HEK293 (cell line): ENCODE measurements at regions not wholly inside any gene's neighbourhood (a gene's known extent, or its start where the extent isn't known, plus 50 kb on each side); places are given as distances from the start of the nearest gene placed in this dataset.

ENCODE experiments used
- BCL11A ChIP-seq: fragments of 450-650 bp; formaldehyde crosslinking; IDR thresholded peaks from 2 replicates; pipeline ENCODE4 v1.5.1; 2016; ENCODE audit warnings: low read depth, missing biosample characterization, missing genetic modification characterization
- EGR2 ChIP-seq: fragments of 450-650 bp; formaldehyde crosslinking; IDR thresholded peaks from 2 replicates; pipeline ENCODE4 v1.5.1; 2016; ENCODE audit warnings: low read depth, missing biosample characterization, missing genetic modification characterization
- GLI2 ChIP-seq: fragments of 450-650 bp; formaldehyde crosslinking; IDR thresholded peaks from 2 replicates; pipeline ENCODE4; 2017; ENCODE audit warnings: missing biosample characterization, missing genetic modification characterization, low read depth, borderline replicate concordance
- GLIS1 ChIP-seq: fragments of 450-650 bp; formaldehyde crosslinking; IDR thresholded peaks from 2 replicates; pipeline ENCODE4 v1.5.1; 2016; ENCODE audit warnings: missing biosample characterization, missing genetic modification characterization
- HOXA7 ChIP-seq: sonication (generic); formaldehyde crosslinking; IDR thresholded peaks from 2 replicates; pipeline ENCODE4 v1.8.1; 2022; ENCODE audit warnings: missing genetic modification reagents, borderline replicate concordance
- KLF1 ChIP-seq: fragments of 450-650 bp; formaldehyde crosslinking; IDR thresholded peaks from 2 replicates; pipeline ENCODE4 v1.5.1; 2016; ENCODE audit warnings: missing biosample characterization, missing genetic modification characterization
- KLF9 ChIP-seq: fragments of 450-650 bp; formaldehyde crosslinking; IDR thresholded peaks from 2 replicates; pipeline ENCODE4 v1.5.1; 2016; ENCODE audit warnings: missing biosample characterization, missing genetic modification characterization, low read depth
- MZF1 ChIP-seq: fragments of 450-650 bp; formaldehyde crosslinking; IDR thresholded peaks from 2 replicates; pipeline ENCODE4 v1.5.1; 2017; ENCODE audit warnings: missing biosample characterization, missing genetic modification characterization, borderline replicate concordance
- RBAK ChIP-seq: fragments of 450-650 bp; formaldehyde crosslinking; IDR thresholded peaks from 2 replicates; pipeline ENCODE4 v1.5.1; 2016; ENCODE audit warnings: missing biosample characterization, missing genetic modification characterization
- REPIN1 ChIP-seq: fragments of 450-650 bp; formaldehyde crosslinking; IDR thresholded peaks from 2 replicates; pipeline ENCODE4 v1.5.1; 2017; ENCODE audit warnings: missing biosample characterization, missing genetic modification characterization, low read depth
- SCRT2 ChIP-seq: fragments of 450-650 bp; formaldehyde crosslinking; IDR thresholded peaks from 2 replicates; pipeline ENCODE4 v1.5.1; 2016; ENCODE audit warnings: missing biosample characterization, missing genetic modification characterization
- SP2 ChIP-seq: fragments of 450-650 bp; formaldehyde crosslinking; IDR thresholded peaks from 2 replicates; pipeline ENCODE4 v1.5.1; 2016; ENCODE audit warnings: missing biosample characterization, missing genetic modification characterization
- SP3 ChIP-seq: fragments of 450-650 bp; formaldehyde crosslinking; IDR thresholded peaks from 2 replicates; pipeline ENCODE4 v1.5.1; 2016; ENCODE audit warnings: missing biosample characterization, missing genetic modification characterization
- YY2 ChIP-seq: fragments of 450-650 bp; formaldehyde crosslinking; IDR thresholded peaks from 2 replicates; pipeline ENCODE4 v1.5.1; 2016; ENCODE audit warnings: missing biosample characterization, missing genetic modification characterization
- ZFP3 ChIP-seq: fragments of 450-650 bp; formaldehyde crosslinking; IDR thresholded peaks from 2 replicates; pipeline ENCODE4 v1.5.1; 2016; ENCODE audit warnings: low read depth, missing biosample characterization, missing genetic modification characterization
- ZFP69B ChIP-seq: fragments of 450-650 bp; formaldehyde crosslinking; IDR thresholded peaks from 2 replicates; pipeline ENCODE4 v1.5.1; 2016; ENCODE audit warnings: missing biosample characterization, missing genetic modification characterization
- ZNF10 ChIP-seq: fragments of 450-650 bp; formaldehyde crosslinking; IDR thresholded peaks from 2 replicates; pipeline ENCODE4 v1.5.1; 2017; ENCODE audit warnings: missing biosample characterization, missing genetic modification characterization
- ZNF121 ChIP-seq: fragments of 450-650 bp; formaldehyde crosslinking; IDR thresholded peaks from 2 replicates; pipeline ENCODE4 v1.5.1; 2016; ENCODE audit warnings: missing biosample characterization, missing genetic modification characterization
- ZNF133 ChIP-seq: fragments of 450-650 bp; formaldehyde crosslinking; IDR thresholded peaks from 2 replicates; pipeline ENCODE4 v1.5.1; 2016; ENCODE audit warnings: missing biosample characterization, missing genetic modification characterization
- ZNF214 ChIP-seq: fragments of 450-650 bp; formaldehyde crosslinking; IDR thresholded peaks from 2 replicates; pipeline ENCODE4 v1.5.1; 2017; ENCODE audit warnings: missing biosample characterization, mild to moderate bottlenecking, missing genetic modification characterization, borderline replicate concordance
- ZNF24 ChIP-seq: fragments of 450-650 bp; formaldehyde crosslinking; IDR thresholded peaks from 2 replicates; pipeline ENCODE4 v1.5.1; 2016; ENCODE audit warnings: missing biosample characterization, missing genetic modification characterization
- ZNF311 ChIP-seq: fragments of 450-650 bp; formaldehyde crosslinking; IDR thresholded peaks from 2 replicates; pipeline ENCODE4 v1.5.1; 2017; ENCODE audit warnings: missing biosample characterization, missing genetic modification characterization, borderline replicate concordance
- ZNF404 ChIP-seq: fragments of 450-650 bp; formaldehyde crosslinking; IDR thresholded peaks from 2 replicates; pipeline ENCODE4 v1.5.1; 2017; ENCODE audit warnings: missing biosample characterization, missing genetic modification characterization
- ZNF426 ChIP-seq: fragments of 450-650 bp; formaldehyde crosslinking; IDR thresholded peaks from 2 replicates; pipeline ENCODE4 v1.5.1; 2017; ENCODE audit warnings: missing biosample characterization, missing genetic modification characterization, mild to moderate bottlenecking, inconsistent platforms, moderate library complexity
- ZNF521 ChIP-seq: fragments of 450-650 bp; formaldehyde crosslinking; IDR thresholded peaks from 2 replicates; pipeline ENCODE4 v1.5.1; 2017; ENCODE audit warnings: missing biosample characterization, mild to moderate bottlenecking, missing genetic modification characterization
- ZNF529 ChIP-seq: fragments of 450-650 bp; formaldehyde crosslinking; IDR thresholded peaks from 2 replicates; pipeline ENCODE4 v1.5.1; 2017; ENCODE audit warnings: missing genetic modification characterization, missing biosample characterization; ENCODE audit not compliant: insufficient replicate concordance
- ZNF600 ChIP-seq: fragments of 450-650 bp; formaldehyde crosslinking; IDR thresholded peaks from 2 replicates; pipeline ENCODE4 v1.5.1; 2016; ENCODE audit warnings: missing biosample characterization, missing genetic modification characterization
- ZNF610 ChIP-seq: fragments of 450-650 bp; formaldehyde crosslinking; IDR thresholded peaks from 2 replicates; pipeline ENCODE4 v1.5.1; 2016; ENCODE audit warnings: missing biosample characterization, missing genetic modification characterization, borderline replicate concordance
- ZNF654 ChIP-seq: fragments of 450-650 bp; formaldehyde crosslinking; IDR thresholded peaks from 2 replicates; pipeline ENCODE4 v1.5.1; 2016; ENCODE audit warnings: low read depth, missing biosample characterization, missing genetic modification characterization
- ZNF660 ChIP-seq: fragments of 450-650 bp; IDR thresholded peaks from 2 replicates; pipeline ENCODE4 v1.5.1; 2018; ENCODE audit warnings: missing biosample characterization, mild to moderate bottlenecking, missing genetic modification characterization
- ZNF747 ChIP-seq: fragments of 450-650 bp; formaldehyde crosslinking; IDR thresholded peaks from 2 replicates; pipeline ENCODE4 v1.5.1; 2016; ENCODE audit warnings: missing biosample characterization, missing genetic modification characterization
- ZNF76 ChIP-seq: fragments of 450-650 bp; formaldehyde crosslinking; IDR thresholded peaks from 2 replicates; pipeline ENCODE4; 2016; ENCODE audit warnings: low read depth, missing biosample characterization, missing genetic modification characterization, borderline replicate concordance
- ZNF792 ChIP-seq: fragments of 450-650 bp; formaldehyde crosslinking; IDR thresholded peaks from 2 replicates; pipeline ENCODE4 v1.5.1; 2016; ENCODE audit warnings: missing biosample characterization, missing genetic modification characterization
- ZNF830 ChIP-seq: fragments of 450-650 bp; IDR thresholded peaks from 2 replicates; pipeline ENCODE4 v1.5.0; 2018; ENCODE audit warnings: missing biosample characterization, missing genetic modification characterization, low read depth, mild to moderate bottlenecking, moderate library complexity
- ZSCAN23 ChIP-seq: fragments of 450-650 bp; formaldehyde crosslinking; IDR thresholded peaks from 2 replicates; pipeline ENCODE4 v1.5.1; 2016; ENCODE audit warnings: missing biosample characterization, missing genetic modification characterization
- TF ChIP-seq, protein P1 (sequence below): fragments of 450-650 bp; formaldehyde crosslinking; IDR thresholded peaks from 2 replicates; pipeline ENCODE4 v1.5.1; 2017; ENCODE audit warnings: missing biosample characterization, missing genetic modification characterization
- TF ChIP-seq, protein P2 (sequence below): fragments of 450-650 bp; formaldehyde crosslinking; IDR thresholded peaks from 2 replicates; pipeline ENCODE4 v1.5.1; 2016; ENCODE audit warnings: missing biosample characterization, missing genetic modification characterization
- TF ChIP-seq, protein P3 (sequence below): sonication (generic); formaldehyde crosslinking; IDR thresholded peaks from 2 replicates; pipeline ENCODE4 v1.8.1; 2022; ENCODE audit warnings: mild to moderate bottlenecking, moderate library complexity, missing genetic modification reagents

DNA sequence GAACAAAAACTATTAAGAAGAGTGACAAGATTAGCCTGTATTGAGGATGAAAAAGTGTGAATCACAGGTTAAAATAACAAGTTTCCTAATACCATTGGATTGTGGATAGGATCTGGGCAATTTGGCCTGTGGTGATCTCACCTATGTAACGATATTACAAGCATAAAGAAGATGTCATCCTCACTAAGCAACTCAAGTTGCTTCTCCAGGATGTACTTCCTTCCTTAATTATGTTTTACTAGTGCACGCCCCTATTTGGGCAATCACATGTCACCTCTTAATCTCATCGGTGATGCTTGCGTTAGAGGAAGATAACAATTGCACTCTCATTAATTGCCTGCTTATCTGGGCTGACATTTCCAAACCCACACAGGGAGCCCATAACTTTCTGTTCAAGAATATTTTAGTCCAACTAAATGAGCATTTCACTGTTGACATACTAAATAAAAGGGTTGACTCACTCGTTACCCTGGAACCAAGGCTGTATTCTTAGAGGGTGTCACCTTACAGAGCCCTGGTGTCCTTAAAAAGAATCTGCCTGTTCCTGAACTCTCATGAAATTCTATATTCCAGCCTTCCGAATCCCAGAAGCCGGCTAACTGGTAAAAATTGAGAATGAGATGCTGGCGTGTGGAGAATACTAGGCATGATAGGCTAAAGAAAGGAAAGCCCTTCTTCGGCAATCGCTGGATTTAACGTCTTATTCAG lies 88.2 kb upstream of the ATXN1 start (continued):
- TF ChIP-seq GLIS1 (tag by site-specific recombination) (peak; percentile 92), GLI2 (tag by site-specific recombination) (peak; percentile 92), ZFP3 (no peak), ZNF76 (tag by site-specific recombination) (peak; percentile 41; the same call in 1 of the 2 replicates), ZNF654 (peak; percentile 32; the same call in 1 of the 2 replicates), ZNF426 (no peak), ZNF10 (tag by site-specific recombination) (peak; percentile 62), KLF9 (tag by site-specific recombination) (peak; percentile 72), ZNF660 (tag by site-specific recombination) (no peak), ZNF24 (tag by site-specific recombination) (peak; percentile 97), ZFP69B (peak; percentile 34; the same call in 1 of the 2 replicates), YY2 (tag by site-specific recombination) (no peak), ZNF311 (tag by site-specific recombination) (no peak), ZNF133 (tag by site-specific recombination) (no peak), ZSCAN23 (tag by site-specific recombination) (peak; percentile 95), KLF1 (peak; percentile 94), HOXA7 (CRISPR knock-in tag) (no peak), ZNF747 (tag by site-specific recombination) (no peak), ZNF792 (tag by site-specific recombination) (no peak), SP2 (peak; percentile 46; the same call in 1 of the 2 replicates), RBAK (no peak), ZNF830 (tag by site-specific recombination) (no peak), REPIN1 (tag by site-specific recombination) (no peak), EGR2 (no peak), ZNF121 (peak; percentile 93), BCL11A (peak; percentile 85), MZF1 (tag by site-specific recombination) (no peak), ZNF600 (tag by site-specific recombination) (peak; percentile 93), ZNF214 (tag by site-specific recombination) (no peak), SCRT2 (tag by site-specific recombination) (no peak), ZNF404 (tag by site-specific recombination) (no peak), ZNF610 (tag by site-specific recombination) (no peak), ZNF529 (tag by site-specific recombination) (no peak), SP3 (peak; percentile 86), ZNF521 (tag by site-specific recombination) (no peak)
- TF ChIP-seq, protein P1, sequence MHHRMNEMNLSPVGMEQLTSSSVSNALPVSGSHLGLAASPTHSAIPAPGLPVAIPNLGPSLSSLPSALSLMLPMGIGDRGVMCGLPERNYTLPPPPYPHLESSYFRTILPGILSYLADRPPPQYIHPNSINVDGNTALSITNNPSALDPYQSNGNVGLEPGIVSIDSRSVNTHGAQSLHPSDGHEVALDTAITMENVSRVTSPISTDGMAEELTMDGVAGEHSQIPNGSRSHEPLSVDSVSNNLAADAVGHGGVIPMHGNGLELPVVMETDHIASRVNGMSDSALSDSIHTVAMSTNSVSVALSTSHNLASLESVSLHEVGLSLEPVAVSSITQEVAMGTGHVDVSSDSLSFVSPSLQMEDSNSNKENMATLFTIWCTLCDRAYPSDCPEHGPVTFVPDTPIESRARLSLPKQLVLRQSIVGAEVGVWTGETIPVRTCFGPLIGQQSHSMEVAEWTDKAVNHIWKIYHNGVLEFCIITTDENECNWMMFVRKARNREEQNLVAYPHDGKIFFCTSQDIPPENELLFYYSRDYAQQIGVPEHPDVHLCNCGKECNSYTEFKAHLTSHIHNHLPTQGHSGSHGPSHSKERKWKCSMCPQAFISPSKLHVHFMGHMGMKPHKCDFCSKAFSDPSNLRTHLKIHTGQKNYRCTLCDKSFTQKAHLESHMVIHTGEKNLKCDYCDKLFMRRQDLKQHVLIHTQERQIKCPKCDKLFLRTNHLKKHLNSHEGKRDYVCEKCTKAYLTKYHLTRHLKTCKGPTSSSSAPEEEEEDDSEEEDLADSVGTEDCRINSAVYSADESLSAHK, result peak; percentile 82
- TF ChIP-seq, protein P2, sequence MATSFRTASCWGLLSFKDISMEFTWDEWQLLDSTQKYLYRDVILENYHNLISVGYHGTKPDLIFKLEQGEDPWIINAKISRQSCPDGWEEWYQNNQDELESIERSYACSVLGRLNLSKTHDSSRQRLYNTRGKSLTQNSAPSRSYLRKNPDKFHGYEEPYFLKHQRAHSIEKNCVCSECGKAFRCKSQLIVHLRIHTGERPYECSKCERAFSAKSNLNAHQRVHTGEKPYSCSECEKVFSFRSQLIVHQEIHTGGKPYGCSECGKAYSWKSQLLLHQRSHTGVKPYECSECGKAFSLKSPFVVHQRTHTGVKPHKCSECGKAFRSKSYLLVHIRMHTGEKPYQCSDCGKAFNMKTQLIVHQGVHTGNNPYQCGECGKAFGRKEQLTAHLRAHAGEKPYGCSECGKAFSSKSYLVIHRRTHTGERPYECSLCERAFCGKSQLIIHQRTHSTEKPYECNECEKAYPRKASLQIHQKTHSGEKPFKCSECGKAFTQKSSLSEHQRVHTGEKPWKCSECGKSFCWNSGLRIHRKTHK (tag by site-specific recombination), result no peak
- TF ChIP-seq, protein P3, sequence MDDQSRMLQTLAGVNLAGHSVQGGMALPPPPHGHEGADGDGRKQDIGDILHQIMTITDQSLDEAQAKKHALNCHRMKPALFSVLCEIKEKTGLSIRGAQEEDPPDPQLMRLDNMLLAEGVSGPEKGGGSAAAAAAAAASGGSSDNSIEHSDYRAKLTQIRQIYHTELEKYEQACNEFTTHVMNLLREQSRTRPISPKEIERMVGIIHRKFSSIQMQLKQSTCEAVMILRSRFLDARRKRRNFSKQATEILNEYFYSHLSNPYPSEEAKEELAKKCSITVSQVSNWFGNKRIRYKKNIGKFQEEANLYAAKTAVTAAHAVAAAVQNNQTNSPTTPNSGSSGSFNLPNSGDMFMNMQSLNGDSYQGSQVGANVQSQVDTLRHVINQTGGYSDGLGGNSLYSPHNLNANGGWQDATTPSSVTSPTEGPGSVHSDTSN (CRISPR knock-in tag), result no peak
